ENCODE measurements at regions not wholly inside any gene's neighbourhood (a gene's known extent, or its start where the extent isn't known, plus 50 kb on each side); places are given as distances from the start of the nearest gene placed in this dataset.
"Not testable (repeated sequence)": the region's sequence is repeated elsewhere in the genome, so short reads cannot be mapped to it uniquely, and the experiment has no call there.

GRCh38 chr6:128704601-128705000 lies 178.3 kb upstream of the LAMA2 start:
- no peak for TF ChIP-seq CTCF (IDR thresholded peaks at IDR 0.05; ENCODE audit: unreplicated experiment)
- DNase-seq (ENCODE audit: unreplicated experiment): no peak
- BruUV-seq (replicated peaks): no TSS peak
- Mint-ChIP-seq H3K27ac (ENCODE audit: low read depth, unreplicated experiment) (no peak overlapping the region), H3K27me3 (ENCODE audit: insufficient read depth, unreplicated experiment) (no peaks in the 10 kb centered on the region), H3K4me1 (ENCODE audit: insufficient read depth, unreplicated experiment) (no peaks in the 10 kb centered on the region), H3K36me3 (ENCODE audit: insufficient read depth, unreplicated experiment) (no peaks in the 10 kb centered on the region), H3K9me3 (ENCODE audit: unreplicated experiment) (peaks cover 7% of the 10 kb centered on the region), H3K4me3 (ENCODE audit: unreplicated experiment) (no peak overlapping the region)
- POLR2A ChIA-PET: no interaction called here
- CTCF ChIA-PET: no interaction called here
- intact Hi-C loops (cut with micrococcal nuclease): no loop called here

DNA sequence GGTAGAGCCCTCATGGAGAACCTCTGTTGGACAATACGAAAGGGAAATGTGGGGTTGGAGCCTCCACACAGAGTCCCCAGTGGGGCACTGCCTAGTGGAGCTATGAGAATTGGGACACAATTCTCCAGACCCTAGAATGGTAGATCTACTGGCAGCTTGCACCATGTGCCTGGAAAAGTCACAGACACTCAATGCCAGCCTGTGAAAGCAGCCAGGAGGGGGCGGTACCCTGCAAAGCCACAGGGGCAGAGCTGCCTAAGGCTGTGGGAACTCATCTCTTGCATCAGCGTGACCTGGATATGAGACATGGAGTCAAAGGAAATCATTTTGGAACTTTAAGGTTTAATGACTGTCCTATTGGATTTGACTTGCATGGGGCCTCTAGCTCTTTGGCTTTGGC lies 179.1 kb upstream of the LAMA2 start:
- intact Hi-C loops (cut with micrococcal nuclease); DNase-seq (ENCODE audit: unreplicated experiment); H3K4me3 Mint-ChIP-seq (ENCODE audit: unreplicated experiment); POLR2A ChIA-PET; H3K27me3 Mint-ChIP-seq (ENCODE audit: insufficient read depth, unreplicated experiment); H3K36me3 Mint-ChIP-seq (ENCODE audit: insufficient read depth, unreplicated experiment); H3K9me3 Mint-ChIP-seq (ENCODE audit: unreplicated experiment); H3K4me1 Mint-ChIP-seq (ENCODE audit: insufficient read depth, unreplicated experiment); H3K27ac Mint-ChIP-seq (ENCODE audit: low read depth, unreplicated experiment); BruUV-seq (replicated peaks): not testable (repeated sequence)
- CTCF ChIA-PET: interaction anchor here (0.6 kb wide), 1 partner anchor 21 kb away, joined by 3 read pairs; no protein-coding TSS in a partner anchor

DNA sequence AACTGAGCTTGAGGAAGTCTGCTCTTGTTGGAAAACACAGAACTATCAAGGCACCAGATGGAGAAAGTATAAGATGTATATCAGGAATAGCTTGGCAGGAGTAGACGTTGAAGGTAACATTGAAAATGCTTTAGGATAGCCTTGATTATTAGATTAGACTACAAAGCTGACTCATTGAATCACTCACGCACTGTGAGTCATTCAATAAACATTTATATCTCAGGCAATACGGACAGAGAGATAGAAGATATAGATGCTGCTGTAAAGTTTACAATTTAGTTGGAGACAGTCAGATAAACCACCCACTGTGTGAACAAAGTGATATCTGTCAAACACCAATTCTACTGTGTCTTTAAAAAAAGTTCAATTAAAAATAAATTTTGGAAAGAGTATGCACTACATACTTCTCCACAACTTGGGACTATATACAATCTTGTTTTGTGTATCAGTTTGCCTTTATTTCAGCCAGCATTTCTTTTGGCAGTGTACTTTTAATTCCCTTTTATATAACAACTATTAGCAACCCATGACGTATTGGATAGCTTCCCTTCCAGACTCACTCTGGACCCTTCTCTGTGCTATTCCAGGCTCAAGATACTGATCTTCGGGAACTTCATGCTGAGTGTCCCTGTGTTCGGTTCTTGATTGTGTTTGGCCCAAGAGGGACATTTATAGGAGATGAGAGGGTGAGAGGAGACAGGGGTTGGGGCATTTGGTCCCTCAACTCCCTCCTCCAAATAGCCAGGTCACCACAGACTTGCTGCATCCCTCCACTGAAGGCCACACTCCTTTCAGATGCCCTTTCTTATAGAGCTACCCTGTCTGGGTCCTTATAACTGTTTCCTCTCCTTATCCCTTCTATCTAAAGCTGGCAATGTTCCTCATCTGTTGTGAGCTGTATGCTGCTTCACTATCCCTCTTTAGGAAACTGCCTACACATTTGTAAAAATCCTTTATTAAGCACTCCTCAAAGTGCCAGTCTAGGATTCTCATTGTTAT lies 176.6 kb upstream of the PTPRK start:
- CTCF ChIA-PET: interaction anchor here (0.5 kb wide), 1 partner anchor 835 kb away, joined by 3 read pairs; no protein-coding TSS in a partner anchor
- peak; percentile 58 for DNase-seq (ENCODE audit: unreplicated experiment)
- no peaks in the 10 kb centered on the region for H3K9me3 Mint-ChIP-seq (ENCODE audit: unreplicated experiment)
- peaks cover 12% of the 10 kb centered on the region for H3K4me1 Mint-ChIP-seq (ENCODE audit: insufficient read depth, unreplicated experiment)
- H3K36me3 Mint-ChIP-seq (ENCODE audit: insufficient read depth, unreplicated experiment): no peaks in the 10 kb centered on the region
- no TSS peak for BruUV-seq (replicated peaks)
- no peaks in the 10 kb centered on the region for H3K27me3 Mint-ChIP-seq (ENCODE audit: insufficient read depth, unreplicated experiment)
- POLR2A ChIA-PET: interaction anchor here (0.6 to 1.7 kb wide), 6 partner anchors 9 to 177 kb away, joined by 3 to 8 read pairs (median 3); partner anchors contain the start of gene PTPRK
- H3K4me3 Mint-ChIP-seq (ENCODE audit: unreplicated experiment): no peak overlapping the region
- no peak for TF ChIP-seq CTCF (IDR thresholded peaks at IDR 0.05; ENCODE audit: unreplicated experiment)
- H3K27ac Mint-ChIP-seq (ENCODE audit: low read depth, unreplicated experiment): no peak overlapping the region
- intact Hi-C loops (cut with micrococcal nuclease): no loop called here

GRCh38 chr6:128694303-128695009 lies 174.1 kb upstream of the PTPRK start:
- Mint-ChIP-seq H3K36me3 (ENCODE audit: insufficient read depth, unreplicated experiment) (no peaks in the 10 kb centered on the region), H3K27ac (ENCODE audit: low read depth, unreplicated experiment) (no peak overlapping the region), H3K27me3 (ENCODE audit: insufficient read depth, unreplicated experiment) (no peaks in the 10 kb centered on the region), H3K4me3 (ENCODE audit: unreplicated experiment) (no peak overlapping the region), H3K4me1 (ENCODE audit: insufficient read depth, unreplicated experiment) (peaks cover 12% of the 10 kb centered on the region), H3K9me3 (ENCODE audit: unreplicated experiment) (no peaks in the 10 kb centered on the region)
- CTCF ChIA-PET: interaction anchor here (0.6 to 0.7 kb wide), 2 partner anchors 165 to 609 kb away, joined by 3 to 4 read pairs; no protein-coding TSS in a partner anchor
- POLR2A ChIA-PET: no interaction called here
- no peak for TF ChIP-seq CTCF (IDR thresholded peaks at IDR 0.05; ENCODE audit: unreplicated experiment)
- BruUV-seq (replicated peaks): no TSS peak
- intact Hi-C loops (cut with micrococcal nuclease): no loop called here
- no peak for DNase-seq (ENCODE audit: unreplicated experiment)

Data from MCF 10A (cell line).